HL-60 (cell line): ENCODE measurements at regions not wholly inside any gene's neighbourhood (a gene's known extent, or its start where the extent isn't known, plus 50 kb on each side); places are given as distances from the start of the nearest gene placed in this dataset.

Experiments
- DNase-seq, 2 experiments: peaks; one replicate each; pipeline ENCODE4 v3.0.0-alpha.2; 2010 to 2020; ENCODE audit warnings: low read depth in 1 of 2, low spot score in 1 of 2
- H3K27ac ChIP-seq: fragments of 250-450 bp; sonication (Bioruptor Pico); replicated peaks from 2 replicates; pipeline ENCODE4 v1.5.1; 2020; ENCODE audit warnings: mild to moderate bottlenecking, moderate library complexity
- H3K27me3 ChIP-seq: fragments of 250-450 bp; sonication (Bioruptor Pico); 2 replicates; pipeline ENCODE4 v1.5.1; 2021; ENCODE audit warnings: mild to moderate bottlenecking, moderate library complexity; ENCODE audit not compliant: insufficient read depth, poor library complexity, severe bottlenecking
- H3K4me3 ChIP-seq: replicated peaks from 2 replicates; pipeline ENCODE4 v1.5.1; 2011; ENCODE audit warnings: mild to moderate bottlenecking, control low read depth, low read length; ENCODE audit not compliant: insufficient read depth
- GABPA ChIP-seq: IDR thresholded peaks from 2 replicates; pipeline ENCODE4 v1.6.1; 2012; ENCODE audit warnings: low read depth
- POLR2AphosphoS5 ChIP-seq: IDR thresholded peaks from 2 replicates; pipeline ENCODE4 v1.6.1; 2012; ENCODE audit warnings: low read depth
- SPI1 ChIP-seq: IDR thresholded peaks from 2 replicates; pipeline ENCODE4 v1.6.1; 2012; ENCODE audit warnings: low read depth, mild to moderate bottlenecking, borderline replicate concordance
- TF ChIP-seq, protein P1 (sequence below): IDR thresholded peaks from one replicate; pipeline ENCODE4 v1.5.1; 2011; ENCODE audit warnings: low read length, control low read depth, inconsistent platforms; ENCODE audit not compliant: insufficient read depth
- TF ChIP-seq, protein P2 (sequence below): IDR thresholded peaks from 2 replicates; pipeline ENCODE4 v1.6.1; 2012; ENCODE audit warnings: low read depth; ENCODE audit not compliant: insufficient replicate concordance

DNA sequence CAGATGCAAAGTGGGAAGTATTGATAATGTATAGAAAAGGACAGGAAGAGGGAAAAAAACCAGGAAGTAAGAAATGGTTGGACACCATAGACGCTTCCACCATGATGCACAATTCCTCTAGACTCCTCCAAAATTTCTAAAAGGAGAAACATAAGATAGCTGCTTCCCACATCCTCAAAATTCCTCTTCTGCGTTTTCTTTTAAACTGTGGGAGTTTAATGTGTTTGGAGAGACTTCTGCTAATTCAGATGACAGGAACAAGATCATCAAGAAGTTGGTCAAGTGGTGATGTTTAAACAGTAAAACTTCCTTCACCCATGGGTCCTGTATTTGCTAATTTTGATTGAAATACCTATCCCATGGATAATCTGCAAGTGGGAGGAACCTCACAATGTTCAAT is 130.2 kb downstream of the IRS2 start:
- no peak overlapping the region for H3K4me3 ChIP-seq
- H3K27ac ChIP-seq, result peak overlapping the region; percentile 75
- TF ChIP-seq POLR2AphosphoS5, result no peak
- TF ChIP-seq, protein P1, sequence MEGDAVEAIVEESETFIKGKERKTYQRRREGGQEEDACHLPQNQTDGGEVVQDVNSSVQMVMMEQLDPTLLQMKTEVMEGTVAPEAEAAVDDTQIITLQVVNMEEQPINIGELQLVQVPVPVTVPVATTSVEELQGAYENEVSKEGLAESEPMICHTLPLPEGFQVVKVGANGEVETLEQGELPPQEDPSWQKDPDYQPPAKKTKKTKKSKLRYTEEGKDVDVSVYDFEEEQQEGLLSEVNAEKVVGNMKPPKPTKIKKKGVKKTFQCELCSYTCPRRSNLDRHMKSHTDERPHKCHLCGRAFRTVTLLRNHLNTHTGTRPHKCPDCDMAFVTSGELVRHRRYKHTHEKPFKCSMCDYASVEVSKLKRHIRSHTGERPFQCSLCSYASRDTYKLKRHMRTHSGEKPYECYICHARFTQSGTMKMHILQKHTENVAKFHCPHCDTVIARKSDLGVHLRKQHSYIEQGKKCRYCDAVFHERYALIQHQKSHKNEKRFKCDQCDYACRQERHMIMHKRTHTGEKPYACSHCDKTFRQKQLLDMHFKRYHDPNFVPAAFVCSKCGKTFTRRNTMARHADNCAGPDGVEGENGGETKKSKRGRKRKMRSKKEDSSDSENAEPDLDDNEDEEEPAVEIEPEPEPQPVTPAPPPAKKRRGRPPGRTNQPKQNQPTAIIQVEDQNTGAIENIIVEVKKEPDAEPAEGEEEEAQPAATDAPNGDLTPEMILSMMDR, result no peak
- no peak for TF ChIP-seq SPI1
- TF ChIP-seq GABPA, result no peak
- TF ChIP-seq, protein P2, sequence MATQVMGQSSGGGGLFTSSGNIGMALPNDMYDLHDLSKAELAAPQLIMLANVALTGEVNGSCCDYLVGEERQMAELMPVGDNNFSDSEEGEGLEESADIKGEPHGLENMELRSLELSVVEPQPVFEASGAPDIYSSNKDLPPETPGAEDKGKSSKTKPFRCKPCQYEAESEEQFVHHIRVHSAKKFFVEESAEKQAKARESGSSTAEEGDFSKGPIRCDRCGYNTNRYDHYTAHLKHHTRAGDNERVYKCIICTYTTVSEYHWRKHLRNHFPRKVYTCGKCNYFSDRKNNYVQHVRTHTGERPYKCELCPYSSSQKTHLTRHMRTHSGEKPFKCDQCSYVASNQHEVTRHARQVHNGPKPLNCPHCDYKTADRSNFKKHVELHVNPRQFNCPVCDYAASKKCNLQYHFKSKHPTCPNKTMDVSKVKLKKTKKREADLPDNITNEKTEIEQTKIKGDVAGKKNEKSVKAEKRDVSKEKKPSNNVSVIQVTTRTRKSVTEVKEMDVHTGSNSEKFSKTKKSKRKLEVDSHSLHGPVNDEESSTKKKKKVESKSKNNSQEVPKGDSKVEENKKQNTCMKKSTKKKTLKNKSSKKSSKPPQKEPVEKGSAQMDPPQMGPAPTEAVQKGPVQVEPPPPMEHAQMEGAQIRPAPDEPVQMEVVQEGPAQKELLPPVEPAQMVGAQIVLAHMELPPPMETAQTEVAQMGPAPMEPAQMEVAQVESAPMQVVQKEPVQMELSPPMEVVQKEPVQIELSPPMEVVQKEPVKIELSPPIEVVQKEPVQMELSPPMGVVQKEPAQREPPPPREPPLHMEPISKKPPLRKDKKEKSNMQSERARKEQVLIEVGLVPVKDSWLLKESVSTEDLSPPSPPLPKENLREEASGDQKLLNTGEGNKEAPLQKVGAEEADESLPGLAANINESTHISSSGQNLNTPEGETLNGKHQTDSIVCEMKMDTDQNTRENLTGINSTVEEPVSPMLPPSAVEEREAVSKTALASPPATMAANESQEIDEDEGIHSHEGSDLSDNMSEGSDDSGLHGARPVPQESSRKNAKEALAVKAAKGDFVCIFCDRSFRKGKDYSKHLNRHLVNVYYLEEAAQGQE, result no peak
- DNase-seq, result no peak
- H3K27me3 ChIP-seq, result no peaks in the 10 kb centered on the region

DNA sequence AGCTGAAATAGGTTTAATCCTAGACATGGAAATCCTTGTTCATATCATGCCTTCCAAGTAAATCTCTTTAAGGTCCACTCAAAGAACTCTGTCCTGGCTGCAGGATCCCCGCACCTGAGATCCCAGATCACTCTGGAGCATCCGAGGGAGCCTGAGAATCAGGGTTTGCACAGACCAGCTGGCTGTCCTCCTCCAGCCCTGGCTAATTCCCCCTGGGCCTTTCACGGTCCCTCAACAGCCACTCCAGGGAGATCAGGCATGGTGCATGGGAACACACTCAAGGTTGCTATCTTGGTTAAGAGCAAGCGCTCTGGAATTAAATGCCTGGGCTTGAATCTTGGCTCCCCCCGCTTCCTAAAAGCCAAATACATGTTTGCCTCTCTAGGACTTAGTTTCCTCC is 130.8 kb downstream of the IRS2 start:
- Histone ChIP-seq H3K4me3 (no peak overlapping the region), H3K27ac (peak overlapping the region; percentile 75), H3K27me3 (no peaks in the 10 kb centered on the region)
- TF ChIP-seq, protein P1, result no peak
- TF ChIP-seq POLR2AphosphoS5 (no peak), SPI1 (no peak), GABPA (no peak)
- TF ChIP-seq, protein P2, result no peak
- DNase-seq, result peak in 1 of 2 experiments; percentile 38

DNA sequence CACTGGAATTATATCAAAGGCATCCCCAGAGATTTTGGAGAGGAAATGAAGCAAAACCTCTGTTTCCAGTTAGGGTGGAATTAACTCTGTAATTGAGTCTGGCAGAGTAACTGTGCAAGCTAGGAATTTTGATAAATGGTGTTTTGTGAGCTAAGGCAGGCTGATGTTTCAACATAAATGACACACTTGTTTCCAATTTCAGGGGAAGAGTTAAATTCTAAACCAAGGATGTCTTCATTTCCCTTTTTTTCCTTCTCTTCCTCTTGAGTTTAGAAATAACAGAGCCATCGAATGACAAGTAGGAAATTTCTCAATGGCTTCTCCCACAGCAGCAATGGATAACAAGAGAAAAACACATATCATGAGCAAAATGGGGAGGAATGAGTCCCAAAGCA is 131.2 kb downstream of the IRS2 start:
- peak overlapping the region; percentile 75 for H3K27ac ChIP-seq
- TF ChIP-seq, protein P1, result no peak
- TF ChIP-seq SPI1, result peak; percentile 88
- no peaks in the 10 kb centered on the region for H3K27me3 ChIP-seq
- DNase-seq, result peak; percentile 23 to 60
- H3K4me3 ChIP-seq, result no peak overlapping the region
